ENCODE measurements at regions not wholly inside any gene's neighbourhood (a gene's known extent, or its start where the extent isn't known, plus 50 kb on each side); places are given as distances from the start of the nearest gene placed in this dataset.

- no peak overlapping the region for H3K4me3 ChIP-seq (ENCODE audit: low read depth, low read length)
- peak; percentile 94 for DNase-seq (ENCODE audit: low read depth)
- TF ChIP-seq MYC (IDR thresholded peaks at IDR 0.05; ENCODE audit: low read depth, low read length) (no peak), MAX (IDR thresholded peaks at IDR 0.05; ENCODE audit: low read depth, low read length) (no peak), CTCF (IDR thresholded peaks at IDR 0.05; ENCODE audit: low read depth, low read length) (no peak), POLR2A (IDR thresholded peaks at IDR 0.05; ENCODE audit: extremely low read depth, insufficient read length) (no peak)
Measured at GRCh38 chr20:50297498-50298376, 107.1 kb downstream of the CEBPB start.

GRCh38 chr20:50298554-50299324 lies 108.1 kb downstream of the CEBPB start:
- no peak overlapping the region for H3K4me3 ChIP-seq (ENCODE audit: low read depth, low read length)
- DNase-seq (ENCODE audit: low read depth), result peak; percentile 50
- no peak for TF ChIP-seq MAX (IDR thresholded peaks at IDR 0.05; ENCODE audit: low read depth, low read length)
- TF ChIP-seq MYC (IDR thresholded peaks at IDR 0.05; ENCODE audit: low read depth, low read length), result no peak
- TF ChIP-seq CTCF (IDR thresholded peaks at IDR 0.05; ENCODE audit: low read depth, low read length), result no peak
- no peak for TF ChIP-seq POLR2A (IDR thresholded peaks at IDR 0.05; ENCODE audit: extremely low read depth, insufficient read length)

- TF ChIP-seq POLR2A (IDR thresholded peaks at IDR 0.05; ENCODE audit: extremely low read depth, insufficient read length) (no peak), CTCF (IDR thresholded peaks at IDR 0.05; ENCODE audit: low read depth, low read length) (no peak), MAX (IDR thresholded peaks at IDR 0.05; ENCODE audit: low read depth, low read length) (no peak), MYC (IDR thresholded peaks at IDR 0.05; ENCODE audit: low read depth, low read length) (no peak)
- H3K4me3 ChIP-seq (ENCODE audit: low read depth, low read length), result no peak overlapping the region
- no peak for DNase-seq (ENCODE audit: low read depth)
Measured at GRCh38 chr20:50299325-50299629, 108.6 kb downstream of the CEBPB start.

- DNase-seq (ENCODE audit: low read depth), result no peak
- TF ChIP-seq CTCF (IDR thresholded peaks at IDR 0.05; ENCODE audit: low read depth, low read length) (no peak), POLR2A (IDR thresholded peaks at IDR 0.05; ENCODE audit: extremely low read depth, insufficient read length) (no peak), MAX (IDR thresholded peaks at IDR 0.05; ENCODE audit: low read depth, low read length) (no peak), MYC (IDR thresholded peaks at IDR 0.05; ENCODE audit: low read depth, low read length) (no peak)
- H3K4me3 ChIP-seq (ENCODE audit: low read depth, low read length), result no peak overlapping the region
Measured at GRCh38 chr20:50301165-50301564, 110.5 kb downstream of the CEBPB start.

- no peak overlapping the region for H3K4me3 ChIP-seq (ENCODE audit: low read depth, low read length)
- TF ChIP-seq MAX (IDR thresholded peaks at IDR 0.05; ENCODE audit: low read depth, low read length) (no peak), CTCF (IDR thresholded peaks at IDR 0.05; ENCODE audit: low read depth, low read length) (no peak), MYC (IDR thresholded peaks at IDR 0.05; ENCODE audit: low read depth, low read length) (no peak), POLR2A (IDR thresholded peaks at IDR 0.05; ENCODE audit: extremely low read depth, insufficient read length) (no peak)
Measured at GRCh38 chr20:50301712-50302111, 111.1 kb downstream of the CEBPB start.

More at GRCh38 chr20:50301712-50302111, 111.1 kb downstream of the CEBPB start:
- no peak for DNase-seq (ENCODE audit: low read depth)

All from NB4 (cell line).